ENCODE measurements at regions not wholly inside any gene's neighbourhood (a gene's known extent, or its start where the extent isn't known, plus 50 kb on each side); places are given as distances from the start of the nearest gene placed in this dataset.

GRCh38 chr9:64057553-64057952 is 1227.5 kb downstream of the FOXD4L5 start:
- Histone ChIP-seq H3K36me3 (ENCODE audit: control insufficient read depth, insufficient read depth, low read length) (no peaks in the 10 kb centered on the region), H3K9me1 (ENCODE audit: control insufficient read depth, insufficient read depth, low read length) (no peaks in the 10 kb centered on the region), H3K79me2 (ENCODE audit: control insufficient read depth, insufficient read depth, low read length) (no peaks in the 10 kb centered on the region), H4K20me1 (replicated peaks; ENCODE audit: control insufficient read depth, insufficient read depth, low read length) (no peaks in the 10 kb centered on the region), H3K9me3 (replicated peaks; ENCODE audit: control insufficient read depth, insufficient read depth, low read depth, low read length) (no peaks in the 10 kb centered on the region), H3K4me2 (ENCODE audit: insufficient read depth, low read length) (no peak overlapping the region), H2AFZ (ENCODE audit: low read depth, low read length) (no peak overlapping the region), H3K27me3 (ENCODE audit: control insufficient read depth in 2 of 2, insufficient read depth in 2 of 2, low read length in 2 of 2) (no peaks in the 10 kb centered on the region), H3K27ac (ENCODE audit: extremely low read depth, low read depth, low read length) (no peak overlapping the region), H3K9ac (ENCODE audit: insufficient read depth in 1 of 2, low read depth in 2 of 2, low read length in 2 of 2) (no peak overlapping the region), H3K4me1 (replicated peaks in 1 of 2; ENCODE audit: control insufficient read depth in 2 of 2, insufficient read depth in 2 of 2, low read length in 2 of 2) (no peaks in the 10 kb centered on the region), H3K4me3 (no peak overlapping the region)
- no peak for ATAC-seq
- DNase-seq (ENCODE audit: extremely low read depth in 1 of 4, low spot score in 3 of 4) = no peak
- ChIA-PET CTCF (ENCODE audit: low intra/inter-chr PET ratio) (no interaction called here), POLR2A (no interaction called here)
- no TSS peak for BruUV-seq (replicated peaks)
- WGBS (ENCODE audit: insufficient coverage, low coverage, missing lambda C conversion rate) = 35% methylated on average over 3 of the region's 4 CpGs
- in situ Hi-C loops (cut with MboI) (no loop called here), intact Hi-C loops (cut with micrococcal nuclease) (no loop called here)
- no peak for FAIRE-seq
- TF ChIP-seq ZBTB1 (CRISPR knock-in tag; IDR thresholded peaks at IDR 0.05; ENCODE audit: borderline replicate concordance, low read depth) (no peak), ZNF253 (CRISPR knock-in tag; conservative IDR thresholded peaks at IDR 0.05) (no peak), PCBP2 (IDR thresholded peaks at IDR 0.05; ENCODE audit: low read depth, low read length, poor library complexity, severe bottlenecking) (no peak), ZBTB17 (CRISPR knock-in tag; IDR thresholded peaks at IDR 0.05) (no peak), POLR2AphosphoS5 (IDR thresholded peaks at IDR 0.05; ENCODE audit: control insufficient read depth, insufficient read depth, low read depth, low read length) (no peak), ASH1L (IDR thresholded peaks at IDR 0.05; ENCODE audit: borderline replicate concordance, low read depth, partially characterized antibody) (no peak), HNRNPH1 (optimal IDR thresholded peaks at IDR 0.05; ENCODE audit: low read depth, low read length) (no peak), HNRNPL (IDR thresholded peaks at IDR 0.05; ENCODE audit: low read depth, low read length) (no peak), WHSC1 (IDR thresholded peaks at IDR 0.05; ENCODE audit: low read length) (no peak)
- TF ChIP-seq, protein P1, sequence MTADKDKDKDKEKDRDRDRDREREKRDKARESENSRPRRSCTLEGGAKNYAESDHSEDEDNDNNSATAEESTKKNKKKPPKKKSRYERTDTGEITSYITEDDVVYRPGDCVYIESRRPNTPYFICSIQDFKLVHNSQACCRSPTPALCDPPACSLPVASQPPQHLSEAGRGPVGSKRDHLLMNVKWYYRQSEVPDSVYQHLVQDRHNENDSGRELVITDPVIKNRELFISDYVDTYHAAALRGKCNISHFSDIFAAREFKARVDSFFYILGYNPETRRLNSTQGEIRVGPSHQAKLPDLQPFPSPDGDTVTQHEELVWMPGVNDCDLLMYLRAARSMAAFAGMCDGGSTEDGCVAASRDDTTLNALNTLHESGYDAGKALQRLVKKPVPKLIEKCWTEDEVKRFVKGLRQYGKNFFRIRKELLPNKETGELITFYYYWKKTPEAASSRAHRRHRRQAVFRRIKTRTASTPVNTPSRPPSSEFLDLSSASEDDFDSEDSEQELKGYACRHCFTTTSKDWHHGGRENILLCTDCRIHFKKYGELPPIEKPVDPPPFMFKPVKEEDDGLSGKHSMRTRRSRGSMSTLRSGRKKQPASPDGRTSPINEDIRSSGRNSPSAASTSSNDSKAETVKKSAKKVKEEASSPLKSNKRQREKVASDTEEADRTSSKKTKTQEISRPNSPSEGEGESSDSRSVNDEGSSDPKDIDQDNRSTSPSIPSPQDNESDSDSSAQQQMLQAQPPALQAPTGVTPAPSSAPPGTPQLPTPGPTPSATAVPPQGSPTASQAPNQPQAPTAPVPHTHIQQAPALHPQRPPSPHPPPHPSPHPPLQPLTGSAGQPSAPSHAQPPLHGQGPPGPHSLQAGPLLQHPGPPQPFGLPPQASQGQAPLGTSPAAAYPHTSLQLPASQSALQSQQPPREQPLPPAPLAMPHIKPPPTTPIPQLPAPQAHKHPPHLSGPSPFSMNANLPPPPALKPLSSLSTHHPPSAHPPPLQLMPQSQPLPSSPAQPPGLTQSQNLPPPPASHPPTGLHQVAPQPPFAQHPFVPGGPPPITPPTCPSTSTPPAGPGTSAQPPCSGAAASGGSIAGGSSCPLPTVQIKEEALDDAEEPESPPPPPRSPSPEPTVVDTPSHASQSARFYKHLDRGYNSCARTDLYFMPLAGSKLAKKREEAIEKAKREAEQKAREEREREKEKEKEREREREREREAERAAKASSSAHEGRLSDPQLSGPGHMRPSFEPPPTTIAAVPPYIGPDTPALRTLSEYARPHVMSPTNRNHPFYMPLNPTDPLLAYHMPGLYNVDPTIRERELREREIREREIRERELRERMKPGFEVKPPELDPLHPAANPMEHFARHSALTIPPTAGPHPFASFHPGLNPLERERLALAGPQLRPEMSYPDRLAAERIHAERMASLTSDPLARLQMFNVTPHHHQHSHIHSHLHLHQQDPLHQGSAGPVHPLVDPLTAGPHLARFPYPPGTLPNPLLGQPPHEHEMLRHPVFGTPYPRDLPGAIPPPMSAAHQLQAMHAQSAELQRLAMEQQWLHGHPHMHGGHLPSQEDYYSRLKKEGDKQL (CRISPR knock-in tag; IDR thresholded peaks at IDR 0.05; ENCODE audit: borderline replicate concordance) = no peak

All from K562 (cell line).